Mesothelial cell of epicardium (in vitro differentiated cells): ENCODE measurements at regions not wholly inside any gene's neighbourhood (a gene's known extent, or its start where the extent isn't known, plus 50 kb on each side); places are given as distances from the start of the nearest gene placed in this dataset.

Experiments
- DNase-seq, 2 experiments: peaks; one replicate each; pipeline ENCODE4 v3.0.0; 2021; ENCODE audit warnings: low spot score in 2 of 2; ENCODE audit not compliant: unreplicated experiment in 2 of 2
- H3K27ac Mint-ChIP-seq: 2 replicates; pipeline ENCODE4 v1.8.0; 2021; ENCODE audit warnings: mixed read lengths
- H3K27me3 Mint-ChIP-seq: 2 replicates; pipeline ENCODE4 v1.8.0; 2021; ENCODE audit warnings: low read depth, mixed read lengths
- H3K36me3 Mint-ChIP-seq: 2 replicates; pipeline ENCODE4 v1.8.0; 2021; ENCODE audit warnings: mixed read lengths
- H3K4me1 Mint-ChIP-seq: 2 replicates; pipeline ENCODE4 v1.8.0; 2021; ENCODE audit warnings: mixed read lengths
- H3K4me3 Mint-ChIP-seq: 2 replicates; pipeline ENCODE4 v1.8.0; 2021; ENCODE audit warnings: mild to moderate bottlenecking, moderate library complexity, mixed read lengths
- H3K9me3 Mint-ChIP-seq: 2 replicates; pipeline ENCODE4 v1.8.0; 2021; ENCODE audit warnings: mixed read lengths
- CTCF ChIP-seq: fragments of 200-600 bp; sonication (generic); IDR thresholded peaks from one replicate; pipeline ENCODE4 v1.5.0; 2021; ENCODE audit warnings: antibody characterized with exemption; ENCODE audit not compliant: unreplicated experiment

GRCh38 chr6:128767705-128768104 is 115.2 kb upstream of the LAMA2 start:
- no peaks in the 10 kb centered on the region for H3K36me3 Mint-ChIP-seq
- H3K4me1 Mint-ChIP-seq = no peaks in the 10 kb centered on the region
- H3K27ac Mint-ChIP-seq = no peak overlapping the region
- no peak for DNase-seq
- TF ChIP-seq CTCF = no peak
- H3K4me3 Mint-ChIP-seq = no peak overlapping the region
- no peaks in the 10 kb centered on the region for H3K27me3 Mint-ChIP-seq
- peaks cover 32% of the 10 kb centered on the region for H3K9me3 Mint-ChIP-seq

- Mint-ChIP-seq H3K27ac (no peak overlapping the region), H3K36me3 (no peaks in the 10 kb centered on the region), H3K4me3 (no peak overlapping the region), H3K9me3 (peaks cover 28% of the 10 kb centered on the region), H3K4me1 (no peaks in the 10 kb centered on the region), H3K27me3 (no peaks in the 10 kb centered on the region)
- no peak for TF ChIP-seq CTCF
- no peak for DNase-seq
These were observed 115.8 kb upstream of the LAMA2 start for GRCh38 chr6:128767150-128767549.

GRCh38 chr6:128763599-128764300 is 119.2 kb upstream of the LAMA2 start:
- Mint-ChIP-seq H3K4me3 (no peak overlapping the region), H3K27me3 (no peaks in the 10 kb centered on the region), H3K27ac (no peak overlapping the region), H3K9me3 (peaks cover 16% of the 10 kb centered on the region), H3K4me1 (no peaks in the 10 kb centered on the region), H3K36me3 (no peaks in the 10 kb centered on the region)
- DNase-seq = no peak
- no peak for TF ChIP-seq CTCF

GRCh38 chr6:128759901-128760300 is 123.0 kb upstream of the LAMA2 start:
- no peaks in the 10 kb centered on the region for H3K36me3 Mint-ChIP-seq
- H3K4me3 Mint-ChIP-seq = no peak overlapping the region
- no peak for DNase-seq
- H3K27ac Mint-ChIP-seq = no peak overlapping the region
- no peaks in the 10 kb centered on the region for H3K4me1 Mint-ChIP-seq
- H3K9me3 Mint-ChIP-seq = peaks cover 5% of the 10 kb centered on the region
- TF ChIP-seq CTCF = no peak
- no peaks in the 10 kb centered on the region for H3K27me3 Mint-ChIP-seq

- TF ChIP-seq CTCF = no peak
- Mint-ChIP-seq H3K36me3 (no peaks in the 10 kb centered on the region), H3K4me3 (no peak overlapping the region), H3K27me3 (no peaks in the 10 kb centered on the region), H3K27ac (no peak overlapping the region), H3K4me1 (no peaks in the 10 kb centered on the region), H3K9me3 (peaks cover 5% of the 10 kb centered on the region)
- no peak for DNase-seq
These were observed 123.5 kb upstream of the LAMA2 start for GRCh38 chr6:128759447-128759846.

GRCh38 chr6:128757961-128758360 is 125.0 kb upstream of the LAMA2 start:
- no peak for DNase-seq
- no peak overlapping the region for H3K27ac Mint-ChIP-seq
- no peak for TF ChIP-seq CTCF
- peaks cover 4% of the 10 kb centered on the region for H3K9me3 Mint-ChIP-seq
- H3K4me3 Mint-ChIP-seq = no peak overlapping the region
- no peaks in the 10 kb centered on the region for H3K4me1 Mint-ChIP-seq
- H3K36me3 Mint-ChIP-seq = no peaks in the 10 kb centered on the region
- no peaks in the 10 kb centered on the region for H3K27me3 Mint-ChIP-seq
